PFSK-1 (cell line): ENCODE measurements at regions not wholly inside any gene's neighbourhood (a gene's known extent, or its start where the extent isn't known, plus 50 kb on each side); places are given as distances from the start of the nearest gene placed in this dataset.

Source experiments
- POLR2AphosphoS5 ChIP-seq: IDR thresholded peaks from 2 replicates; pipeline ENCODE4 v1.6.1; 2012; ENCODE audit warnings: low read depth, mild to moderate bottlenecking, control low read depth, low read length, moderate library complexity
- REST ChIP-seq, 2 experiments: IDR thresholded peaks; 2 replicates each; pipeline versions ENCODE4 v1.6.1 to v1.8.0; 2011 to 2012; ENCODE audit warnings: low read depth in 2 of 2, low read length in 2 of 2, control low read depth in 1 of 2, inconsistent platforms in 1 of 2, mild to moderate bottlenecking in 1 of 2, moderate library complexity in 1 of 2; ENCODE audit not compliant: insufficient read depth in 1 of 2
- SIN3A ChIP-seq: IDR thresholded peaks from 2 replicates; pipeline ENCODE4 v1.6.1; 2012; ENCODE audit warnings: mild to moderate bottlenecking, low read length, moderate library complexity, borderline replicate concordance; ENCODE audit not compliant: insufficient read depth
- TAF1 ChIP-seq: IDR thresholded peaks from 2 replicates; pipeline ENCODE4 v1.6.1; 2012; ENCODE audit warnings: low read length, control low read depth, borderline replicate concordance; ENCODE audit not compliant: insufficient read depth

DNA sequence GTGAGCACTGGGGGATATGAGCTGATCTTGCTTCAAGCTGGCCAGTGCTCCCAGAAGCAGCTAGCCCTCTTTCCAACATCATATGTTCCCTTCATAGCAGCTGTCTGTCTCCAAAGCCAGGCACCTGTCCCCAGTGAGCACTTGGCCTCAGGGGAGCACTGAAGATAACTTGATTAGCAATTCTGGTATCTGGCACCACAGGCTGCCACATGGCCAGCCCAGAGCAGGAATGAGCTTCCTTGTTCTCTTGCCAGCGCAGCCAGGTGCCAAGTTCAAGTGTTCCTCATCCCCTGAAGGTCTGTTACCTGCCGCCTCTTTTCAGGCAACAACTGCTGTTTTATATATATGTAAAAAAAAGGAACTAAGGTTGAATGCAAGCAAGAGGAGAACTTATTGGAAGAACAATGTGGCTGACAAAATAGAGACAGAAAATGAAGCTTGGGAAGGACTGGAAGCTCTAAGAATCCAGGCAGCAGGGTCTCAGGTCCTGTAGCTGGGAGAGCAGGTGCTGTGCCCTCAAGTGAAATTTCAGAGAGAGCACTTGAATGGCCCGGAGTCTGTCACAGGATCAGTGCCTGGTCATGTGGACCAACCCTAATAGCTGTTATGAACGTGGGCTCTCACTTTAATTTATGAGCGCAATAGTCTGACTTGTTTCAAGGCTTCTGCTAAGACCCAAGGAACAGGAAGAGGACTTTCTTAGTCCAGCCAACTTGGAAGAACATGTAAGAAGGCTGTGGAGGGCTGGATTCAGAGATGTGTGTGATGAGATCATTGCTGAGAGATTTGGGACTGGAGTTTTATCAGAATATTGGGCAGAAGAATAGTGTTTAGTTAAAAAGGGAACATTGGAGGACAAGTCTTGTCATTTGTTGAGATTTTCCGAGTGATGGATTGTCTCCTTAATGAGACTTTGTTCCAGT lies 267.2 kb downstream of the GLRX3 start:
- TF ChIP-seq TAF1 = no peak
- no peak for TF ChIP-seq SIN3A
- TF ChIP-seq REST (IDR thresholded peaks at IDR 0.05; ENCODE audit: insufficient read depth in 1 of 2, low read depth in 2 of 2, low read length in 2 of 2) = no peak
- no peak for TF ChIP-seq POLR2AphosphoS5
